Endodermal cell (in vitro differentiated cells): ENCODE measurements at regions not wholly inside any gene's neighbourhood (a gene's known extent, or its start where the extent isn't known, plus 50 kb on each side); places are given as distances from the start of the nearest gene placed in this dataset.

ENCODE experiments used
- DNase-seq: peaks from one replicate; pipeline ENCODE4 v3.0.0-alpha.2; 2017
- H3K27ac ChIP-seq: 2 replicates; pipeline ENCODE4 v1.5.1; 2013; ENCODE audit warnings: mild to moderate bottlenecking, low read depth, low read length, moderate library complexity
- H3K27me3 ChIP-seq: 2 replicates; pipeline ENCODE4 v1.6.1; 2013; ENCODE audit warnings: mild to moderate bottlenecking, low read length, moderate library complexity; ENCODE audit not compliant: insufficient read depth, control insufficient read depth, poor library complexity, severe bottlenecking
- H3K36me3 ChIP-seq: 2 replicates; pipeline ENCODE4 v1.7.0; 2013; ENCODE audit warnings: mild to moderate bottlenecking, low read length, moderate library complexity; ENCODE audit not compliant: control insufficient read depth, insufficient read depth
- H3K4me1 ChIP-seq: one replicate; pipeline ENCODE4 v1.7.0; 2013; ENCODE audit warnings: low read length; ENCODE audit not compliant: control insufficient read depth, insufficient read depth
- H3K4me3 ChIP-seq: 2 replicates; pipeline ENCODE4 v1.5.1; 2013; ENCODE audit warnings: mild to moderate bottlenecking, low read length, moderate library complexity
- H3K9ac ChIP-seq: 2 replicates; pipeline ENCODE4 v1.6.1; 2013; ENCODE audit warnings: mild to moderate bottlenecking, low read length, moderate library complexity; ENCODE audit not compliant: poor library complexity, severe bottlenecking; ENCODE audit errors: extremely low read depth
- H3K9me3 ChIP-seq: 2 replicates; pipeline ENCODE4 v1.6.1; 2013; ENCODE audit warnings: mild to moderate bottlenecking, low read length, moderate library complexity; ENCODE audit not compliant: control insufficient read depth
- H3K27ac Mint-ChIP-seq: 2 replicates; pipeline ENCODE4 v1.8.0; 2020; ENCODE audit warnings: mixed read lengths
- H3K27me3 Mint-ChIP-seq: 2 replicates; pipeline ENCODE4 v1.8.0; 2021; ENCODE audit warnings: mild to moderate bottlenecking, mixed read lengths; ENCODE audit not compliant: insufficient read depth
- H3K36me3 Mint-ChIP-seq: 2 replicates; pipeline ENCODE4 v1.8.0; 2020; ENCODE audit warnings: low read depth, mixed read lengths
- H3K4me1 Mint-ChIP-seq: 2 replicates; pipeline ENCODE4 v1.8.0; 2020; ENCODE audit warnings: mixed read lengths
- H3K4me3 Mint-ChIP-seq: 2 replicates; pipeline ENCODE4 v1.8.0; 2020; ENCODE audit warnings: mild to moderate bottlenecking, moderate library complexity, mixed read lengths
- H3K9me3 Mint-ChIP-seq: 2 replicates; pipeline ENCODE4 v1.8.0; 2020; ENCODE audit warnings: mild to moderate bottlenecking, mixed read lengths
- WGBS, 2 experiments: methylation state at CpG; one replicate each; pipeline versions ENCODE4 v1.1.5 to v1.1.7; 2013; ENCODE audit warnings: missing lambda C conversion rate in 2 of 2, mixed read lengths in 1 of 2; ENCODE audit not compliant: insufficient coverage in 1 of 2, insufficient read length in 1 of 2; 5-methylcytosine and 5-hydroxymethylcytosine counted together
- TF ChIP-seq, protein P1 (sequence below): fragments of 200-600 bp; sonication (generic); conservative IDR thresholded peaks from 2 replicates; pipeline ENCODE4 v1.5.0; 2021; ENCODE audit warnings: antibody characterized with exemption, mild to moderate bottlenecking

DNA sequence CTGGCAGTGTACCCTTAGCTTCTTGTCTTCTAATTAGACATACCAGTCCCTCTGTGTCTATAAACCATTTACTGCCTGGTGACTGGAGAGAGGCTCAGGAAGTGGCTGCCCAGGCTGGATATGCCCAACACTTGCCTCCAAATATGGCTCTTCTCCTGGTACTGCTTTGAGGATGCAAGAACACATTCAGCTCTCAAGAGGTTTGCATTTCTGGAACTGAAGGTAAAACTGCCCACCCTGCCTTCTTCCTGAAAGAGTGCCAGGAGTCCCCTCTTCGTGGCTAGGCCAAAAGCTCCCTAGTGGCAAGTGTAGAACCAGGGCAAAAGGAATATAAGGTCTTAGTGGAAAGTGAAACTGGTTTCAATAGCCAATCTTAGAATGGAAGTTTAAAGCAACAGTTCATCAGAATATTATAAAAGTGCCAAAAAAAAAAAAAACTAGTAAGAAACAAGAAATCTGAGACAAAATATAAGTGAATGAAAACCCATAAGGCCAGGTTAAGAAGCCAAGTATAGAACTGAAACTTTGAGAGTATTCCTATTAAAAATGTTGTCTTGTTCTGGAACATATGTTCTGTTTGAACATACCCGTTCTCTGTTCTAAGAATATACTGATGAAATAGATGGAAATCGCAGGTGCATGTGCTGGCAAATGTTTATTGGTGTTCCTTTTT, 77.2 kb upstream of the CTTNBP2NL start:
- Mint-ChIP-seq H3K36me3 (no peaks in the 10 kb centered on the region), H3K27me3 (peaks cover 37% of the 10 kb centered on the region), H3K9me3 (no peaks in the 10 kb centered on the region), H3K27ac (no peak overlapping the region), H3K4me3 (no peak overlapping the region), H3K4me1 (peaks cover 5% of the 10 kb centered on the region)
- no peaks in the 10 kb centered on the region for H3K9me3 ChIP-seq
- H3K9ac ChIP-seq = no peak overlapping the region
- 90 to 94% methylated on average over 2 to 3 of the region's 3 CpGs for WGBS, 2 experiments
- H3K27me3 ChIP-seq = peaks cover 2% of the 10 kb centered on the region
- no peak overlapping the region for H3K27ac ChIP-seq
- TF ChIP-seq, protein P1, sequence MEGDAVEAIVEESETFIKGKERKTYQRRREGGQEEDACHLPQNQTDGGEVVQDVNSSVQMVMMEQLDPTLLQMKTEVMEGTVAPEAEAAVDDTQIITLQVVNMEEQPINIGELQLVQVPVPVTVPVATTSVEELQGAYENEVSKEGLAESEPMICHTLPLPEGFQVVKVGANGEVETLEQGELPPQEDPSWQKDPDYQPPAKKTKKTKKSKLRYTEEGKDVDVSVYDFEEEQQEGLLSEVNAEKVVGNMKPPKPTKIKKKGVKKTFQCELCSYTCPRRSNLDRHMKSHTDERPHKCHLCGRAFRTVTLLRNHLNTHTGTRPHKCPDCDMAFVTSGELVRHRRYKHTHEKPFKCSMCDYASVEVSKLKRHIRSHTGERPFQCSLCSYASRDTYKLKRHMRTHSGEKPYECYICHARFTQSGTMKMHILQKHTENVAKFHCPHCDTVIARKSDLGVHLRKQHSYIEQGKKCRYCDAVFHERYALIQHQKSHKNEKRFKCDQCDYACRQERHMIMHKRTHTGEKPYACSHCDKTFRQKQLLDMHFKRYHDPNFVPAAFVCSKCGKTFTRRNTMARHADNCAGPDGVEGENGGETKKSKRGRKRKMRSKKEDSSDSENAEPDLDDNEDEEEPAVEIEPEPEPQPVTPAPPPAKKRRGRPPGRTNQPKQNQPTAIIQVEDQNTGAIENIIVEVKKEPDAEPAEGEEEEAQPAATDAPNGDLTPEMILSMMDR = no peak
- H3K4me3 ChIP-seq = no peak overlapping the region
- H3K36me3 ChIP-seq = no peaks in the 10 kb centered on the region
- no peak for DNase-seq
- H3K4me1 ChIP-seq = no peaks in the 10 kb centered on the region

DNA sequence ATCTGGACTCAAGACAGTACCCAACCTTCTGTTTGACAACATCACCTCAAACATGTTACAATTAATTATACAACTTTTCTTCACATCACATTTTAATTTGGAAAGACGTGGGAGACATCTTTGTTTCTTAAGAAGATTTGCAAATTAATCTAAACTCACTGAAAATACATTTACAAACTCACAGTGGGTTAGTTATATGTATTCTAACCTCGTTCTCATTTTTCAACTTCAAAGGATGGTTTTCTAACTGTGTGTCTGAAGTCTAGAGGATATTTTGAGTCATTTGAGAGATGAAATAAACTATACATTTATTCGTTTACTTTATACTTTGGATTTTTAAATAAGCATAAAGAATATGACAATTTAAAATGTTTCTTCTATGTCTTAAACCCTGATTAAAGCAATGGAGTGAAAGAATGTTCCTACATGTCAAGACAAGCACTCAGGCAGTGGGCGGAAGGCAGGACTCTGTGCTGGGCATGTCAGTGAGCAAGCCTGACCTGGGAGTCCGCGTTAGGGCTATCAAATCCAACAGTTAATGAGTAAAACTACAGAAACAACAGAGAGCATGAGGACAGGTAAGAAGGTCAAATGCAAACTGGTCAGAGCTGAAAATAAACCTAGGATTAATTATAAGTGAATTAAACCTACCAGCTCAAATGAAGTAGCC, 76.5 kb upstream of the CTTNBP2NL start:
- peaks cover 5% of the 10 kb centered on the region for H3K4me1 Mint-ChIP-seq
- no peaks in the 10 kb centered on the region for H3K4me1 ChIP-seq
- TF ChIP-seq, protein P1 = no peak
- H3K27ac ChIP-seq = no peak overlapping the region
- H3K27ac Mint-ChIP-seq = no peak overlapping the region
- H3K36me3 Mint-ChIP-seq = no peaks in the 10 kb centered on the region
- H3K9me3 Mint-ChIP-seq = no peaks in the 10 kb centered on the region
- H3K4me3 Mint-ChIP-seq = no peak overlapping the region
- no peak overlapping the region for H3K9ac ChIP-seq
- peaks cover 6% of the 10 kb centered on the region for H3K27me3 ChIP-seq
- WGBS, 2 experiments = 77 to 86% methylated on average over 3 to 6 of the region's 6 CpGs
- no peak overlapping the region for H3K4me3 ChIP-seq
- no peaks in the 10 kb centered on the region for H3K36me3 ChIP-seq
- no peaks in the 10 kb centered on the region for H3K9me3 ChIP-seq
- peaks cover 42% of the 10 kb centered on the region for H3K27me3 Mint-ChIP-seq
- no peak for DNase-seq

DNA sequence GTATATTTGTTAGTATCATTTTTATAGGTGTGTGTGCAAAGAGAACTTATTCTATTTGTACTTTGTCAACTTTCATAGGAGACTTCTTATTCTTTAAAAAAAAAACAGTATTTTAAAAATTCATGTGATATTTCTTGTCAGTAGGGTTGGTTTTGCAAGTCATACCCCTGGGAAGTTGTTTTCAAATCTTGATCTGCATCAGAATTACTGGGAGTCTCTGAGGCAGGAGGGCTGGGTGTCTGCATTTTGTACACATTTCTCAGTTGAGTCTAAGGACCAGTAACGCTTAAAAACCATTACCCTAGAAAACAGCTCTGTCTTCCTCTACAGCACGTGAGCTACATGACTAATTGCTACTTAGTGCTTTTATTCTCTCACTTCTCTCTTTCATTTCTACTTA, 76.0 kb upstream of the CTTNBP2NL start:
- H3K9me3 ChIP-seq = no peaks in the 10 kb centered on the region
- H3K36me3 ChIP-seq = no peaks in the 10 kb centered on the region
- Mint-ChIP-seq H3K27ac (no peak overlapping the region), H3K4me1 (peaks cover 5% of the 10 kb centered on the region), H3K9me3 (no peaks in the 10 kb centered on the region), H3K27me3 (peaks cover 43% of the 10 kb centered on the region), H3K4me3 (no peak overlapping the region), H3K36me3 (no peaks in the 10 kb centered on the region)
- H3K27me3 ChIP-seq = peaks cover 6% of the 10 kb centered on the region
- no peak overlapping the region for H3K27ac ChIP-seq
- H3K4me1 ChIP-seq = no peaks in the 10 kb centered on the region
- no peak overlapping the region for H3K9ac ChIP-seq
- TF ChIP-seq, protein P1 = no peak
- H3K4me3 ChIP-seq = no peak overlapping the region
- DNase-seq = no peak
- 71 to 90% methylated on average over 1 to 2 of the region's 2 CpGs for WGBS, 2 experiments
